ENCODE measurements at regions not wholly inside any gene's neighbourhood (a gene's known extent, or its start where the extent isn't known, plus 50 kb on each side); places are given as distances from the start of the nearest gene placed in this dataset.
"Not testable (repeated sequence)": the region's sequence is repeated elsewhere in the genome, so short reads cannot be mapped to it uniquely, and the experiment has no call there.

DNA sequence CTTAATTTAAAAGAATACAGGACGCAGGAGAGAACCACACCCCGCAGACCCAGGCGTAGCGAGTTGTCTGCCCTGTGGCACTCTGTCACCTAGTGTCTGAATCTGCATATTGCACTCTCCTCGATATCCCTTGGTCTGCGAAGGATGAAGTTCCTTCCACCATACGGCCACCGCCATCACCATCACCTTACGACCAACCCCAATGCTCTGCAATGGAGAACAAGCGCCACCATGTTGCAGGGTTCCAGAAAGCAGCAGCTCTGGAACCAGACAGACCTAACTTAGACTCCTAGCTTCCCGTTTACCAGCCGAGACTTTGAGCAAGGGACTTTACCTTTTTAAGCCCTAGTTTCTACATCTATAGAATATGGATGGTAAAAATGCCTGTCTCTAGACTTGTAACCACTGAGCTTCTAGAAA lies 77.4 kb upstream of the DMRT1 start:
- no peak overlapping the region for H3K27ac ChIP-seq

DNA sequence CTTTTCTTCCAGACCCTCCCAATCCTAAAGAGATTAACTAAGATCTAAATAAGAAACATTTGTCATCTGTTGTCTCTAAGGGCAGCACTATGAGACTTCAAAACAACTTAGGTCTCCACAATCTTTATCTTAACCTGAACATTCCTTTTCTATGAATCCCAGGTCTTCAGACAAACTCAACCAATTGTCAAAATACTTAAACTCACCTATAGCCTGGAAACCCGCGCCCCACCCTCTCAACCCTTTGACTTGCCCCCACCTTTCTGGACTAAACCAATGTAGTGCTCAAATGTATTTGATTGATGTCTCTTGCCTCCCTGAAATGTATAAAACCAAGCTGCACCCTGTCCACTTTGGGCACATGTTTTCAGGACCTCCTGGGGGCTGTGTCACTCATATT lies 76.5 kb upstream of the DMRT1 start:
- TF ChIP-seq CTCF (IDR thresholded peaks at IDR 0.05): no peak

More for the DNA sequence above, 77.4 kb upstream of the DMRT1 start:
- H3K36me3 ChIP-seq: no peaks in the 10 kb centered on the region
- H3K4me1 ChIP-seq (ENCODE audit: control insufficient read depth in 1 of 2, low read depth in 2 of 2): peaks cover 0 to 34% of the 10 kb centered on the region in 2 donors
- H3K4me3 ChIP-seq: peak overlapping the region; percentile 47
- DNase-seq (ENCODE audit: low spot score): no peak
- no peaks in the 10 kb centered on the region for H3K9me3 ChIP-seq
- peak; percentile 35 for ATAC-seq (ENCODE audit: insufficient number of reproducible peaks, low FRiP score, low read depth)
- H3K27me3 ChIP-seq (replicated peaks; ENCODE audit: insufficient read depth): no peaks in the 10 kb centered on the region
- TF ChIP-seq CTCF (IDR thresholded peaks at IDR 0.05): peak; percentile 87

DNA sequence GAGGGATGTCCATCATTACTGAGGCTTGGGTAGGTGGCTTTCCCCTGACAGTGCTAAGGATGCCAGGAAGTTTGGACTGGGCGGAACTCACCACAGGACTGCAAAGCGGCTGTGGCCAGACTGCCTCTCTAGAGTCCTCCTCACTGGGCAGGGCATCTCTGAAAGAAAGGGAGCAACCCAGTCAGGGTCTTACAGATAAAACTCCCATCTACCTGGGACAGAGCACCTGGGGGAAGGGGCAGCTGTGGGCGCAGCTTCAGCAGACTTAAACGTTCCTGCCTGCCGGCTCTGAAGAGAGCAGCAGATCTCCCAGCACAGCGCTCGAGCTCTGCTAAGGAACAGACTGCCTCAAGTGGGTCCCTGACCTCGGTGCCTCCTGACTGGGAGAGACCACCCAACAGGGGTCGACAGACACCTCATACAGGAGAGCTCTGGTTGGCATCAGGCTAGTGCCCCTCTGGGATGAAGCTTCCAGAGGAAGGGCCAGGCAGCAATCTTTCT lies 74.4 kb upstream of the DMRT1 start:
- not testable (repeated sequence) for H3K9me3 ChIP-seq; ATAC-seq (ENCODE audit: insufficient number of reproducible peaks, low FRiP score, low read depth); DNase-seq (ENCODE audit: low spot score); H3K36me3 ChIP-seq; H3K4me3 ChIP-seq; H3K4me1 ChIP-seq (ENCODE audit: control insufficient read depth in 1 of 2, low read depth in 2 of 2); H3K27ac ChIP-seq; H3K27me3 ChIP-seq (replicated peaks; ENCODE audit: insufficient read depth)

More for the DNA sequence above, 76.5 kb upstream of the DMRT1 start:
- H3K27me3 ChIP-seq (replicated peaks; ENCODE audit: insufficient read depth): no peaks in the 10 kb centered on the region
- ATAC-seq (ENCODE audit: insufficient number of reproducible peaks, low FRiP score, low read depth): no peak
- H3K4me1 ChIP-seq (ENCODE audit: control insufficient read depth in 1 of 2, low read depth in 2 of 2): peaks cover 0 to 25% of the 10 kb centered on the region in 2 donors
- no peak overlapping the region for H3K4me3 ChIP-seq
- DNase-seq (ENCODE audit: low spot score): no peak
- no peaks in the 10 kb centered on the region for H3K36me3 ChIP-seq
- no peaks in the 10 kb centered on the region for H3K9me3 ChIP-seq
- H3K27ac ChIP-seq: no peak overlapping the region

GRCh38 chr9:776086-776485 lies 65.4 kb upstream of the DMRT1 start:
- DNase-seq (ENCODE audit: low spot score) (no peak), ATAC-seq (ENCODE audit: insufficient number of reproducible peaks, low FRiP score, low read depth) (no peak)
- TF ChIP-seq CTCF (IDR thresholded peaks at IDR 0.05): no peak
- Histone ChIP-seq H3K4me1 (ENCODE audit: control insufficient read depth in 1 of 2, low read depth in 2 of 2) (no peaks in the 10 kb centered on the region), H3K9me3 (no peaks in the 10 kb centered on the region), H3K4me3 (no peak overlapping the region), H3K27ac (no peak overlapping the region), H3K36me3 (no peaks in the 10 kb centered on the region), H3K27me3 (replicated peaks; ENCODE audit: insufficient read depth) (no peaks in the 10 kb centered on the region)

DNA sequence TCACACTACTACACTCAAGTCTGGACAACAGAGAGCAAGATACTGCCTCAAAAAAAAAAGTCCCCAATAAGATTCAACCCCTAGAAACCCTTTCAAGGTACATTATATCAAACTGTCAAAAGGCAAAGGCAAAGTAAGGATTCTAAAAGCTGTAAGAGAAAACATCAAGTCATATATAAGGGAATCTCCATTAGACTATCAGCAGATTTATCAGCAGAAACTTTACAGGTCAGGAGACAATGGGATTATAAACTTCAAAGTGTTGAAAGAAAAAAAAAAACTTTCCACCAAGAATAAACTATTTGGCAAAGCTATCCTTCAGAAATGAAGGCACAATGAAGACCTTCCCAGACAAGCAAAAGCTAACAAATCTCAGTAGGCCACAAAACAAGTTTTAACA lies 63.5 kb upstream of the DMRT1 start:
- DNase-seq (ENCODE audit: low spot score) (no peak), ATAC-seq (ENCODE audit: insufficient number of reproducible peaks, low FRiP score, low read depth) (no peak)
- no peak for TF ChIP-seq CTCF (IDR thresholded peaks at IDR 0.05)
- Histone ChIP-seq H3K27ac (no peak overlapping the region), H3K27me3 (replicated peaks; ENCODE audit: insufficient read depth) (no peaks in the 10 kb centered on the region), H3K4me3 (no peak overlapping the region), H3K9me3 (no peaks in the 10 kb centered on the region), H3K36me3 (no peaks in the 10 kb centered on the region), H3K4me1 (ENCODE audit: control insufficient read depth in 1 of 2, low read depth in 2 of 2) (no peaks in the 10 kb centered on the region)

DNA sequence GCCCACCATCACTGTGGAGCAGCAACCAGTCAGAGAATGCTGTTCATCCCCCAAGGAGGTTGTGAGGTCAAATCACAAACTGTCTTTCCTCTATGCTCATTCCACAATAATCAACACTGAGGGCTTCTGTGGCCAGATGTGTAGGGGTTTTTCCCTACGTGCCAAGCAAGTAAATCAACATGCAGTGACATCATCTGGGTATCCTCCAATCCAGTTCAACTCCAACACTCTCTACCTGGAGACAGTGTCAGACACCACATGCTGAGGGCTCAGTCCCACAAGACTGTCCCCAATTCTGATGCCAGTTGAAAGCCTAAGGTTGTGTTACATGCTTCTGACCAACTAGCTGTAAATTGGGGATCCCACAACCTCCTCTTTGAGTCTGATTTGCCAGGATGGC lies 57.3 kb upstream of the DMRT1 start:
- DNase-seq (ENCODE audit: low spot score) (no peak), ATAC-seq (ENCODE audit: insufficient number of reproducible peaks, low FRiP score, low read depth) (no peak)
- Histone ChIP-seq H3K27ac (no peak overlapping the region), H3K36me3 (no peaks in the 10 kb centered on the region), H3K4me3 (no peak overlapping the region), H3K27me3 (replicated peaks; ENCODE audit: insufficient read depth) (no peaks in the 10 kb centered on the region), H3K4me1 (ENCODE audit: control insufficient read depth in 1 of 2, low read depth in 2 of 2) (no peaks in the 10 kb centered on the region), H3K9me3 (no peaks in the 10 kb centered on the region)
- no peak for TF ChIP-seq CTCF (IDR thresholded peaks at IDR 0.05)

Data from thoracic aorta (tissue), 2 donors.